HG02571 (cell line): ENCODE measurements at regions not wholly inside any gene's neighbourhood (a gene's known extent, or its start where the extent isn't known, plus 50 kb on each side); places are given as distances from the start of the nearest gene placed in this dataset.
"Not testable (repeated sequence)": the region's sequence is repeated elsewhere in the genome, so short reads cannot be mapped to it uniquely, and the experiment has no call there.

ENCODE experiments used
- ATAC-seq: cut with Tn5 transposase; IDR thresholded peaks from one replicate; pipeline ENCODE4 v1.9.1; 2021; ENCODE audit warnings: mild to moderate bottlenecking, moderate library complexity; ENCODE audit not compliant: unreplicated experiment

DNA sequence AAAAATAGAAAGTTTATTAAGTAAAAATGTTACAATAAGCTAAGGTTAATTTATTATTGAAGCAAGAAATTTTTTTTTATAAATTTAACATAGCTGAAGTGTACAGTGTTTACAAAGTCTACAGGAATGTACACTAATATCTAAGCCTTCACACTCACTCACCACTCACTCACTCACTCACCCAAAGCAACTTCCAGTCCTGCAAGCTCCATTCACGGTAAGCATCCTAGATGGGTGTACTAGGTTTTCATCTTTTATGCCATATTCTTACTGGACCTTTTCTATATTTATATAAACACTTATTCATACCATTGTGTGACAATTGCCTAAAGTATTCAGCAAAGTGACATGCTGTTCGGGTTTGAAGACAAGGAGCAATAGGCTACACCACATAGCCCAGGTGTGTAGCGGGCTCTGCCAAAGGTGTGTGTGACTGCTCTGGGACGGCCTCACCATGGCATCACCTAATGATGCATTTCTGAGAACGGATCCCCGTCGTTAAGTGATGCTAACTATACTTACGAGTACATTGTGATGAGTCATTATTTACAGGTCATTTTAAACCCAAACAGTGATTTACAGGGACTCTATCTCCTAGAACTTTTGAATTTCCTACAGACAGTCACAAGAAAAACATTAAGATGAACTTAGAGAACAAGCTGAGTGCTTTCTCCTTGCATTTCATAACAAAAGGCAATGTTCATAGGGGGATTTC is 76.3 kb upstream of the ID2 start:
- ATAC-seq = no peak

DNA sequence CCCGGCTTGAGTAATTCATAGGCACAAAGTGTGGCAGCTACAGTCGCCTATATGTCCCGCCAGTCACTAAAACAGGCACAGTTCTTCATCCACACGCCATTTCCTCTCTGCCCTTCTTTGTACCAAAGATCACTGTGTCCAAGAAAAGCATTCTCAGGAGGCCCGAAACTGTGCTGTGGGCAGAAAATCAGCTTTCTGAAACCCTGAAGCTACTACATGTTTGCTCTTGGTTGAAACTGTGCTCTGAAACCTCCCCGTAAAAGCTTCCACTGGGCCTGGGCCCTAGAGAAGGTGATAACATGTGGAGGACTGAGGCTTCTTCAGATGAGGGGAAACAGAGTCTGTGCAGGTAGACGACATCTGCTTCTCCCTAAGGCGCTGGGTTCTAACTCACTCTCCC is 75.6 kb upstream of the ID2 start:
- peak; percentile 97 for ATAC-seq

DNA sequence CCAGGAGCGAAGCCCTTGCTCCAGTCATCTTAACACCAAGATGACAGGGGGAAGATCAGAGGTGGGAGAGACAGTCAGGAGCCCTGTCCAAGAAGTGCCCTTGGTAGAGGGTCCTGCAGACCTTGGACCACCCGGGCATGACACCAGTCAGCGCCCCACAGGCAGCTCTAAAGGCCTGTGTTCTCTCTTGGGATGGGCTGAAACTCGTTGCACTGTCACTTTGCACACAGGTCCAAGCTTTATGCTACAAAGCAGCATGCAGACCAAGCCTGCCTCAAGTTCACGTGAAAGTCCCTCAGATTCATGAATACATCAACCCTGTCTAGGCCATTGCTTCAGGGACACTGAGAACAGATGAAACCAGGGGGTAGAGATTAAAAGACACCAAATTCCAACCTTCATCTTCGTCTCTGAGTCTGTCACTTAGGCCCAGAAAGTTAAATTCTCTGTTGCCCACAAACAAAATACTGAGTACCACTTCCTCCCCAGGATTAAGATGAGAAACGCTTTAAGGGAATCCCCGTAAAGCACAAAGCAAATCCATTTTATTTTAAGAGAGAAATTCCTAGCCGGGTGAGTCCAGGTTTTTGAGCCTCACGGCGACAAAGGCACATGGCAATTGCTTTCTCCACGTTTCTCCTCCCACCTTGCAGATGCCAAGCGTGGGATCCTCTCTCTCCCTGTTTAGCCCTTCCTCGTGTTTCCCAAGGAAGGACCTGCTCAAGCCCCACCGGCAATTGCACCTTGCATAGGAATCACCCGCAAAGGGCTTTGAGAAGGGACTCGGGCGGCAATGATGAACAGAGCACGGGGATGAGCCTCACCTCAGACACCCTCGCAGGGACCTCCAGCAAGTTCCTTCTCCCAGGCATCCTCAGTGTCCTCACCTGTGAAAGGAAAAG is 75.0 kb upstream of the ID2 start:
- ATAC-seq = peak; percentile 15

DNA sequence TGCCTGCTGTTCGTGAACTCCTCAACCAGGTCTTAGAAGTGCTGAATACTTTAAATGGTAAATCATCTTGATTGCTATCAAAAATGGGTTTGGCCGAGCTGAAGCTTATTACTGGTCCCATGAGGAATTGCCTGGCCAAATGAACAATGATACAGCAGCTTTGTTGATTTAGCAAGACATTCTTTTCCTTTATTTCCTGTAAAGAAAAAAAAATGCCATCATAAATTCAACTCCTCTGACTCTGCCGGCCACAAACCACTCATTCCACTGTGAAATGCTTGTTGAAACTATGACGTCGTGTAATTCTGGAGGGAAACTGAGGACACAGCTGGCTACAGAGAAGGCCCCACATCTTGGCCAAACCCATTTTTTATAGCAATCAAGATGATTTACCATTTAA is 74.2 kb upstream of the ID2 start:
- no peak for ATAC-seq

- ATAC-seq = no peak
These were observed 73.4 kb upstream of the ID2 start for GRCh38 chr2:8608411-8608954.

GRCh38 chr2:8609357-8609811 is 72.5 kb upstream of the ID2 start:
- ATAC-seq = no peak

- not testable (repeated sequence) for ATAC-seq
These were observed 71.1 kb upstream of the ID2 start for GRCh38 chr2:8610775-8611174.

GRCh38 chr2:8611246-8611645 is 70.6 kb upstream of the ID2 start:
- no peak for ATAC-seq

- ATAC-seq = no peak
These were observed 70.2 kb upstream of the ID2 start for GRCh38 chr2:8611700-8612099.

- ATAC-seq = no peak
These were observed 69.1 kb upstream of the ID2 start for GRCh38 chr2:8612734-8613179.

DNA sequence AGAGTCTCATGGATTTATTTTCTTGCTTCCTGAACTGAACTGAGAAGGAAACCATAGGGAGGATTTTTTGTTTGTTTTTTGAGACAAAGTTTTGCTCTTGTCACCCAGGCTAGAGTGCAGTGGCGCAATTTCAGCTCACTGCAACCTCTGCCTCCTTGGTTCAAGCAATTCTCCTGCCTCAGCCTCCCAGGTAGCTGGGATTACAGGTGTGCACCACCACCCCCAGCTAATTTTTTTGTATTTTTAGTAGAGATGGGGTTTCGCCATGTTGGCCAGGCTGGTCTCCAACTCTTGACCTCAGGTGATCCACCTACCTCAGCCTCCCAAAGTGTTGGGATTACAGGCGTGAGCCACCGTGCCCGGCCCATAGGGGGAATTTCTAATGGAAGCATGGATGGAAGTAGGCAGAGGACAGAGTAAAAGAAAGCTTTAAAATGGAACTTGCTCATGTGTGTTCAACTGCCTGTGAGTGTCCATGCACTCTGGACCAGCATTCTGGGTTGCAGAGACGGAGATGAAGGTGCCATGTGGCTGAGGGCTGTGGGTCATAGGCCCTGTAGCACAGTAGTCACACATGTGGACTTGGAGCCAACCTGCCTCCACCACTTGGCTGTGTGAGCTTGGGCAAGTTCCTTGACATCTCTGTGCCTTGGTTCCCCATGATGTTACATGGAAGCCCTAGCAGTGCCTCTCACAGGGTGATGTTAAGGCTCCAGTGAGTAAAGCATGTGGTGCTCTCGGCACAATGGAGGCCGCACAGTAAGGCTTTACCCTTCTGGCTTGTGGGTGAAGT is 68.5 kb upstream of the ID2 start:
- not testable (repeated sequence) for ATAC-seq

GRCh38 chr2:8614646-8615045 is 67.2 kb upstream of the ID2 start:
- no peak for ATAC-seq

GRCh38 chr2:8615252-8615575 is 66.6 kb upstream of the ID2 start:
- no peak for ATAC-seq

- no peak for ATAC-seq
These were observed 66.1 kb upstream of the ID2 start for GRCh38 chr2:8615576-8616281.

DNA sequence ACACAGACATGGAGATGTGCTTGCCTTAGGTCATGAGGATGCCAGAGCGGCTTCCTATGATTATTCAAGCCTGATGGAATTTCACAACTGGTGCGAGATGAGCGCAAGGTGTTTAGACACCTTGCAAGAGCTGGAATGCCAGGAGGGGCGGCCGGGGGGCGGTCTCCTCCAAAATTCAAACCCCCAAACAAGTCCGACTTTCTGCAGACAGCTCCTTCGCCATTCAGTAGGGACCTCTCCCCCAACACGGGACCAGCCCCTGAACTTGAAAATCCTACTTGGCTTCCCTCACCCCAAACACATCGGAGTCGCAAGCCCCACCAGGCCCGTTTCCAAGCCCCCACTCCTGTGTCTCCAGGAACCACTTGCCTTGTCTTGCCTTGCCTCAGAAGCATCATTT is 64.8 kb upstream of the ID2 start:
- no peak for ATAC-seq

- ATAC-seq = no peak
These were observed 64.3 kb upstream of the ID2 start for GRCh38 chr2:8617590-8617989.

- no peak for ATAC-seq
These were observed 62.8 kb upstream of the ID2 start for GRCh38 chr2:8619071-8619470.

GRCh38 chr2:8620611-8621382 is 61.1 kb upstream of the ID2 start:
- ATAC-seq = no peak

DNA sequence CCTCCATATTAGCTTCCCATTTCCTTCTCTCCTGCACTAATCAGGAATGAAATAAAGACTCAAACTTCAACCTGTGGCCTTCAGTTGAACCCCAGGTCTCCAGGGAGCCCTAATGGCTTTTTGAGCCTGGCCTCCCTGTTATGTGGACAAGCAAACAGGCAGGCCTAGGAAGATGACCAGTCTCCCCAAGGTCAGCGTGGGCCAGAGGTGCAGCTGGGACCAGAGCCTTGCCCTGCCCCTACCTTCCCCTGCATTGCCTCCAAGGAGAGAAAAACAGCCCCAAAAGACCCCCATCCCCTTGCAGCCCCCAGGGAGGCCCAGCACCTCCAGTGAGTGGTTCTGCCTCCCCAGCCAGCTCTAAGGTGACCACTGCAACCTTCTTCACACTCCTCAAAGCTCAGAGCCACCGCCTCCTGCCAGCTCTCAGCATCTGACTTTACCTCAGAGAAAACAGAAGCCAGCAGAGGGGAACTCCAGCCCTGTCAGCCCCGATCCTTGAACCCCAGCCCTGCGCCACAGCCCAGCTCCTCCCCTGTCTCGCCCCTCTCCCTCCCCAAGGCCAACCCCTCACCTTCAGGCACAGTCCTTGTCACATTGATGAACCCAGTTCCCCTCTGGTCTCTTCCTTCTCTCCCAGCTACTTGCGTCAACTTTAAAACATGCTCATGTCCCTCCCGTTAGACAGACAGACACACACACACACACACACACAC is 59.5 kb upstream of the ID2 start:
- no peak for ATAC-seq
